DND-41 (cell line): ENCODE measurements at regions not wholly inside any gene's neighbourhood (a gene's known extent, or its start where the extent isn't known, plus 50 kb on each side); places are given as distances from the start of the nearest gene placed in this dataset.

ENCODE experiments used
- EZH2 ChIP-seq: IDR thresholded peaks from 3 replicates; pipeline ENCODE4 v1.6.1; 2012; ENCODE audit warnings: borderline replicate concordance, low read depth, mild to moderate bottlenecking, moderate library complexity, low read length, inconsistent platforms; ENCODE audit not compliant: severe bottlenecking
- TF ChIP-seq, protein P1 (sequence below): IDR thresholded peaks from 2 replicates; pipeline ENCODE4 v1.5.1; 2012; ENCODE audit warnings: borderline replicate concordance, low read length, moderate library complexity, mild to moderate bottlenecking; ENCODE audit not compliant: poor library complexity, severe bottlenecking; ENCODE audit errors: extremely low read depth

GRCh38 chr21:32174819-32175218, 104.0 kb downstream of the MIS18A start:
- TF ChIP-seq, protein P1, sequence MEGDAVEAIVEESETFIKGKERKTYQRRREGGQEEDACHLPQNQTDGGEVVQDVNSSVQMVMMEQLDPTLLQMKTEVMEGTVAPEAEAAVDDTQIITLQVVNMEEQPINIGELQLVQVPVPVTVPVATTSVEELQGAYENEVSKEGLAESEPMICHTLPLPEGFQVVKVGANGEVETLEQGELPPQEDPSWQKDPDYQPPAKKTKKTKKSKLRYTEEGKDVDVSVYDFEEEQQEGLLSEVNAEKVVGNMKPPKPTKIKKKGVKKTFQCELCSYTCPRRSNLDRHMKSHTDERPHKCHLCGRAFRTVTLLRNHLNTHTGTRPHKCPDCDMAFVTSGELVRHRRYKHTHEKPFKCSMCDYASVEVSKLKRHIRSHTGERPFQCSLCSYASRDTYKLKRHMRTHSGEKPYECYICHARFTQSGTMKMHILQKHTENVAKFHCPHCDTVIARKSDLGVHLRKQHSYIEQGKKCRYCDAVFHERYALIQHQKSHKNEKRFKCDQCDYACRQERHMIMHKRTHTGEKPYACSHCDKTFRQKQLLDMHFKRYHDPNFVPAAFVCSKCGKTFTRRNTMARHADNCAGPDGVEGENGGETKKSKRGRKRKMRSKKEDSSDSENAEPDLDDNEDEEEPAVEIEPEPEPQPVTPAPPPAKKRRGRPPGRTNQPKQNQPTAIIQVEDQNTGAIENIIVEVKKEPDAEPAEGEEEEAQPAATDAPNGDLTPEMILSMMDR: no peak
- TF ChIP-seq EZH2: no peak
